Ovary (tissue), 7 donors: ENCODE measurements at regions not wholly inside any gene's neighbourhood (a gene's known extent, or its start where the extent isn't known, plus 50 kb on each side); places are given as distances from the start of the nearest gene placed in this dataset.

ENCODE experiments used
- DNase-seq, 5 donors: peaks; one replicate each; pipeline ENCODE4 v3.0.0-alpha.2; 2019 to 2020
- H3K27ac ChIP-seq, 2 donors: fragments of 200-600 bp; one replicate each; pipeline versions ENCODE4 v1.5.1 to v1.8.0; 2019 to 2022
- H3K27me3 ChIP-seq: fragments of 200-600 bp; one replicate; pipeline ENCODE4 v1.8.0; 2022
- H3K36me3 ChIP-seq: fragments of 200-600 bp; sonication (generic); one replicate; pipeline ENCODE4 v1.5.1; 2019
- H3K4me1 ChIP-seq: one replicate; pipeline ENCODE4 v1.8.1; 2013; ENCODE audit warnings: mild to moderate bottlenecking, moderate library complexity; ENCODE audit not compliant: insufficient read depth
- H3K4me3 ChIP-seq: fragments of 200-600 bp; sonication (generic); one replicate; pipeline ENCODE4 v1.5.1; 2017
- H3K9me3 ChIP-seq, 2 donors: fragments of 200-600 bp in 1 of 2; sonication (generic) in 1 of 2; one replicate each; pipeline versions ENCODE4 v1.5.1 to v1.8.1; 2013 to 2019; ENCODE audit warnings: mild to moderate bottlenecking in 1 of 2, moderate library complexity in 1 of 2
- EP300 ChIP-seq: sonication (generic); formaldehyde crosslinking; IDR thresholded peaks from one replicate; pipeline ENCODE4 v1.6.1; 2017; ENCODE audit warnings: antibody characterized with exemption
- POLR2A ChIP-seq: fragments of 450-650 bp; IDR thresholded peaks from one replicate; pipeline ENCODE4 v1.6.1; 2017; ENCODE audit warnings: antibody characterized with exemption, mild to moderate bottlenecking, moderate library complexity
- WGBS, 3 donors: extraction: QIAGEN DNeasy Blood & Tissue Kit in 1 of 3; methylation state at CpG; one replicate each; pipeline versions ENCODE4 v1.1.5 to v1.1.7; 2013 to 2017; 5-methylcytosine and 5-hydroxymethylcytosine counted together
- intact Hi-C, 4 donors: fragments of 100-400 bp; cut with DNase I; formaldehyde crosslinking; loops; one replicate each; pipeline versions ENCODE4 v1.11.0 to v1.15.1; 2022 to 2023
- TF ChIP-seq, protein P1 (sequence below), 3 donors: fragments of 450-650 bp in 2 of 3; fragments of 200-600 bp in 1 of 3; IDR thresholded peaks; one replicate each; pipeline versions ENCODE4 v1.5.1 to v1.8.0; 2016 to 2022; ENCODE audit warnings: antibody characterized with exemption in 3 of 3, mild to moderate bottlenecking in 1 of 3
- donor health status: DM: no; HTN: no; CAD: no; lungs with moderate emphysema.
- donor health status: DM: no; HTN: no; CAD: no.
- donor health status: Bipolar disorder and iron deficiency.
- donor health status: DM: no; HTN: no; CAD: no.
- donor health status: DM: yes; HTN: yes; CAD: no.

DNA sequence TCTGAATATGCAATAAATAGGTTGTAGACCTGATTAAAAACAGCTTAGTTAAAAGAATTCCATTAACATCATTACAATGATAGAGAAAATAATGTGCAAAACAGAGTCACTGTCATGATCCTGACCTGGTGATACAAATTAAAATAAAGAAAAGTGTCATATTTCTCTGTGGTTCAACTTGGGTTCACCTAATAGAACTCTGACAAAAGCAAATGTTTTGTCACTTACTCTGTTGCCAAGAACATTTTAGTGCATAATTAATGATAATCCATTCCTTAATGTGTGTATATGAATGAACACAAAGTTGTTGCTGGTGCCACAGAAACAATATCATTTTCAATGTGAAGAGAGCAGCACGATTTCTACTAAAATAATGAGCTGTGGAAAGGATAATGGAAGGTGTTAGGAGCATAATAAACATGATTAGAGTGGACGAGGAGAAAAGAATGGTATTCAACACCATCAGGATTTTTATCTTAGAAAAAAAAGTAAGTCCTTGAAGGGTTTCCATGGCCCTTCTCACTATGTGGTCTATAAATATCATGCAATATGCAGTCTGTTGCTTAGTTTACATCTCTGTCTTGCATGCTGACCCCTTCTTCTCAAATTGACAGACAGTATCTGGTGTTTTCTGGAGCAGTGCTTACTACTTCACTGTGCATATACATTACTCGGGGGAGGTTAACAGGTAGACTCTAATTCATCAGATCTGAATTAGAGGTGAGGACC, 656.6 kb upstream of the MMS22L start:
- Histone ChIP-seq H3K4me3 (no peak overlapping the region), H3K9me3 (no peaks in the 10 kb centered on the region), H3K36me3 (no peaks in the 10 kb centered on the region), H3K4me1 (no peaks in the 10 kb centered on the region), H3K27me3 (no peaks in the 10 kb centered on the region), H3K27ac (no peak overlapping the region)
- intact Hi-C loops, result loop anchor here in 1 of 4 donors (10.0 kb wide), 1 partner anchor 825 kb away; no protein-coding TSS in a partner anchor
- no peak for TF ChIP-seq POLR2A
- TF ChIP-seq, protein P1, sequence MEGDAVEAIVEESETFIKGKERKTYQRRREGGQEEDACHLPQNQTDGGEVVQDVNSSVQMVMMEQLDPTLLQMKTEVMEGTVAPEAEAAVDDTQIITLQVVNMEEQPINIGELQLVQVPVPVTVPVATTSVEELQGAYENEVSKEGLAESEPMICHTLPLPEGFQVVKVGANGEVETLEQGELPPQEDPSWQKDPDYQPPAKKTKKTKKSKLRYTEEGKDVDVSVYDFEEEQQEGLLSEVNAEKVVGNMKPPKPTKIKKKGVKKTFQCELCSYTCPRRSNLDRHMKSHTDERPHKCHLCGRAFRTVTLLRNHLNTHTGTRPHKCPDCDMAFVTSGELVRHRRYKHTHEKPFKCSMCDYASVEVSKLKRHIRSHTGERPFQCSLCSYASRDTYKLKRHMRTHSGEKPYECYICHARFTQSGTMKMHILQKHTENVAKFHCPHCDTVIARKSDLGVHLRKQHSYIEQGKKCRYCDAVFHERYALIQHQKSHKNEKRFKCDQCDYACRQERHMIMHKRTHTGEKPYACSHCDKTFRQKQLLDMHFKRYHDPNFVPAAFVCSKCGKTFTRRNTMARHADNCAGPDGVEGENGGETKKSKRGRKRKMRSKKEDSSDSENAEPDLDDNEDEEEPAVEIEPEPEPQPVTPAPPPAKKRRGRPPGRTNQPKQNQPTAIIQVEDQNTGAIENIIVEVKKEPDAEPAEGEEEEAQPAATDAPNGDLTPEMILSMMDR (IDR thresholded peaks at IDR 0.05), result no peak
- TF ChIP-seq EP300, result no peak
- WGBS, 3 donors, result 50 to 65% (median 54%) methylated on average over 3 of the region's 3 CpGs
- DNase-seq, result no peak

DNA sequence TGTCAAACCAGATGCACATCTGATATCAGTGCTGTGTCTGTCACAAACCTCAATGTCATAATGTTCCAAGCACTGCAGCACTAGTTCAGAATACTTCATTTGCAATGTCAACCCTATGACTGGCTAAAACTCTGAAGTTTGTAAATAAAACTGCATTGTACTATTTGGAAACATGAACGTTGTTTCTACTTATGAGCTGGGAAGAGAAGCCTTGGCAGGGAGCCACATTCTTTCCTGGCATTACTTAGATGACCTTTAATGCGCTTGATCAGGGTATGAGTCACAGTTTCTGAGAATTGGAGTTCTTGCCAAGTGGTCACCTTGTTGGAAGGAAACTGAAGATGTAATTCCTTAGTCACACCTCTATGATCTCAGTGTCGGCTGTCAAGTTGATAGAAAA, 664.8 kb upstream of the MMS22L start:
- DNase-seq, result no peak
- WGBS, 3 donors, result 29 to 50% (median 35%) methylated on average over 3 of the region's 3 CpGs

DNA sequence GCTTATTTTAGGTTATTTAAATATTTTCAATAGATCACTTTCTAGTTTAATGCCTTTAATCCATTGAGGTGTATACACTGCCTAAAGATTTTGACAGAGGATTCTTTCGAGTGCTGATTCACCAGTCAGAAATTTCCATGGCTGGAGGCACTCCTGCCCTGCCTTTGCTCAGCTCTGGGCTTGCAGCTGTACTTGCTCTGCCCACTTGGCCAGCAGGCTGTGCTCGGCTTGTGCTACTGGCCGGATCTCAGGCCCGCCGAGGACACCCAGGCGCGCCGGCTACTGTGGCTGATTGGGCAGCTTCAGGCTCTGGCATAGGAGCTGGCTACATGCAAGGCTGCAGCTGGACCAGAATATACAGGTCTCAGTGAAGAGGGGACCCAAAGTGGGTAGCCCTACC, 675.1 kb upstream of the MMS22L start:
- H3K4me1 ChIP-seq, result no peaks in the 10 kb centered on the region
- no peaks in the 10 kb centered on the region for H3K36me3 ChIP-seq
- no peaks in the 10 kb centered on the region for H3K27me3 ChIP-seq
- H3K4me3 ChIP-seq, result no peak overlapping the region
- no peaks in the 10 kb centered on the region for H3K9me3 ChIP-seq
- H3K27ac ChIP-seq, result no peak overlapping the region
- WGBS, 3 donors, result 89 to 91% (median 90%) methylated on average over 8 of the region's 8 CpGs
- DNase-seq, result no peak
- TF ChIP-seq POLR2A (no peak), EP300 (no peak)
- TF ChIP-seq, protein P1 (IDR thresholded peaks at IDR 0.05), result no peak
- intact Hi-C loops, result no loop called here

More for the DNA sequence above, 664.8 kb upstream of the MMS22L start:
- no peak overlapping the region for H3K27ac ChIP-seq
- no peaks in the 10 kb centered on the region for H3K4me1 ChIP-seq
- H3K9me3 ChIP-seq, result no peaks in the 10 kb centered on the region
- no peak overlapping the region for H3K4me3 ChIP-seq
- intact Hi-C loops, result loop anchor here in 1 of 4 donors (10.0 kb wide), 1 partner anchor 833 kb away; no protein-coding TSS in a partner anchor
- H3K36me3 ChIP-seq, result no peaks in the 10 kb centered on the region
- H3K27me3 ChIP-seq, result no peaks in the 10 kb centered on the region
- TF ChIP-seq, protein P1 (IDR thresholded peaks at IDR 0.05), result no peak
- TF ChIP-seq EP300 (no peak), POLR2A (no peak)

DNA sequence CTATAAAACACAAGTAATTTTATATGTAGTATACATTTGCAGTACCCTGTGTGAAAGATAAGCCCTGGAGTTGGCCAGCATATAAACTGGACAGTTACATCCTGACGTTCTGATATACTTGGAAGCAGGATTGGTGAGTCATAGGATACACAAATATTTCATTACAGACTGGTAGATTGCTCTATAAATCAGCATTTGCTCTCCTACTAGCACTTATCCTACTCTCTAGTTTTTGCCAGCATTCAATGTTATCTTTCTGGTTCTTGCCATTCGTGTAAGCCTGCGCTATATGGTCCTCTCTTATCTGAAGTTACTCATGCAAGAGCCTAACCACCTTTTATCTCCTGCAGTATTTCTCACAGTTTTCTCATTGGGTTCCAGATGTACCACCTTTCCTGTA, 680.2 kb upstream of the MMS22L start:
- TF ChIP-seq EP300 (no peak), POLR2A (no peak)
- TF ChIP-seq, protein P1 (IDR thresholded peaks at IDR 0.05), result no peak
- H3K27me3 ChIP-seq, result no peaks in the 10 kb centered on the region
- no peaks in the 10 kb centered on the region for H3K9me3 ChIP-seq
- WGBS, 3 donors, result 33 to 52% (median 40%) methylated on average over 3 of the region's 3 CpGs
- H3K4me1 ChIP-seq, result no peaks in the 10 kb centered on the region
- no peak overlapping the region for H3K4me3 ChIP-seq
- DNase-seq, result no peak
- no peaks in the 10 kb centered on the region for H3K36me3 ChIP-seq
- no peak overlapping the region for H3K27ac ChIP-seq
- intact Hi-C loops, result no loop called here
